Loucy (cell line): ENCODE measurements at regions not wholly inside any gene's neighbourhood (a gene's known extent, or its start where the extent isn't known, plus 50 kb on each side); places are given as distances from the start of the nearest gene placed in this dataset.

Experiments
- H2AFZ ChIP-seq: fragments of 200-600 bp; sonication (generic); 2 replicates; pipeline ENCODE4 v1.6.0; 2016; ENCODE audit warnings: antibody characterized with exemption, mild to moderate bottlenecking, low read length, moderate library complexity
- H3F3A ChIP-seq: fragments of 200-600 bp; 2 replicates; pipeline ENCODE4 v1.6.0; 2016; ENCODE audit warnings: antibody characterized with exemption, low read depth, mild to moderate bottlenecking
- H3K27me3 ChIP-seq: fragments of 200-600 bp; sonication (generic); 2 replicates; pipeline ENCODE4 v1.6.1; 2014; ENCODE audit warnings: low read length, mild to moderate bottlenecking; ENCODE audit not compliant: insufficient read depth, poor library complexity, severe bottlenecking
- H3K36me3 ChIP-seq: fragments of 200-600 bp; sonication (generic); 2 replicates; pipeline ENCODE4 v1.6.1; 2016; ENCODE audit warnings: low read length; ENCODE audit not compliant: insufficient read depth
- H3K4me1 ChIP-seq: fragments of 200-600 bp; sonication (generic); 2 replicates; pipeline ENCODE4 v1.5.1; 2014; ENCODE audit warnings: low read length, mild to moderate bottlenecking; ENCODE audit not compliant: insufficient read depth, poor library complexity, severe bottlenecking
- H3K4me2 ChIP-seq: fragments of 200-600 bp; sonication (generic); 2 replicates; pipeline ENCODE4 v1.6.0; 2014; ENCODE audit warnings: antibody characterized with exemption, low read length, low read depth, mild to moderate bottlenecking; ENCODE audit not compliant: poor library complexity, severe bottlenecking
- H3K4me3 ChIP-seq: fragments of 200-600 bp; sonication (generic); 2 replicates; pipeline ENCODE4 v1.5.1; 2014; ENCODE audit warnings: low read length, mild to moderate bottlenecking, mixed read lengths; ENCODE audit not compliant: poor library complexity, severe bottlenecking
- H3K79me2 ChIP-seq: fragments of 200-600 bp; sonication (generic); 2 replicates; pipeline ENCODE4 v1.6.1; 2014; ENCODE audit warnings: low read length; ENCODE audit not compliant: insufficient read depth
- H3K9ac ChIP-seq: fragments of 200-600 bp; sonication (generic); 2 replicates; pipeline ENCODE4 v1.6.0; 2014; ENCODE audit warnings: mild to moderate bottlenecking, low read depth, low read length, moderate library complexity; ENCODE audit not compliant: poor library complexity, severe bottlenecking
- H3K9me2 ChIP-seq: fragments of 200-600 bp; sonication (generic); replicated peaks from 2 replicates; pipeline ENCODE4 v1.6.1; 2016; ENCODE audit warnings: low read depth, low read length, mixed read lengths
- H3K9me3 ChIP-seq: fragments of 200-600 bp; sonication (generic); 2 replicates; pipeline ENCODE4 v1.6.1; 2014; ENCODE audit warnings: mild to moderate bottlenecking, antibody characterized with exemption, low read length, low read depth; ENCODE audit not compliant: insufficient read depth
- H4K20me1 ChIP-seq: fragments of 200-600 bp; sonication (generic); 2 replicates; pipeline ENCODE4 v1.6.0; 2014; ENCODE audit warnings: antibody characterized with exemption, low read length, mild to moderate bottlenecking; ENCODE audit not compliant: insufficient read depth, poor library complexity, severe bottlenecking
- EZH2phosphoT487 ChIP-seq: fragments of 200-600 bp; IDR thresholded peaks from 2 replicates; pipeline ENCODE4 v1.6.1; 2018; ENCODE audit warnings: antibody characterized with exemption, mild to moderate bottlenecking, moderate library complexity, borderline replicate concordance
- TF ChIP-seq, protein P1 (sequence below): fragments of 200-600 bp; sonication (generic); conservative IDR thresholded peaks from 2 replicates; pipeline ENCODE4 v1.5.1; 2014; ENCODE audit warnings: mild to moderate bottlenecking, antibody characterized with exemption, low read length

- no peak overlapping the region for H3K4me3 ChIP-seq
- no peaks in the 10 kb centered on the region for H3K36me3 ChIP-seq
- no peak overlapping the region for H2AFZ ChIP-seq
- peaks cover 4% of the 10 kb centered on the region for H3K4me1 ChIP-seq
- no peaks in the 10 kb centered on the region for H3K9me2 ChIP-seq
- no peaks in the 10 kb centered on the region for H3K27me3 ChIP-seq
- no peaks in the 10 kb centered on the region for H3F3A ChIP-seq
- no peak overlapping the region for H3K4me2 ChIP-seq
- H3K79me2 ChIP-seq = no peaks in the 10 kb centered on the region
- H3K9ac ChIP-seq = no peak overlapping the region
- H3K9me3 ChIP-seq = no peaks in the 10 kb centered on the region
- no peaks in the 10 kb centered on the region for H4K20me1 ChIP-seq
- TF ChIP-seq, protein P1, sequence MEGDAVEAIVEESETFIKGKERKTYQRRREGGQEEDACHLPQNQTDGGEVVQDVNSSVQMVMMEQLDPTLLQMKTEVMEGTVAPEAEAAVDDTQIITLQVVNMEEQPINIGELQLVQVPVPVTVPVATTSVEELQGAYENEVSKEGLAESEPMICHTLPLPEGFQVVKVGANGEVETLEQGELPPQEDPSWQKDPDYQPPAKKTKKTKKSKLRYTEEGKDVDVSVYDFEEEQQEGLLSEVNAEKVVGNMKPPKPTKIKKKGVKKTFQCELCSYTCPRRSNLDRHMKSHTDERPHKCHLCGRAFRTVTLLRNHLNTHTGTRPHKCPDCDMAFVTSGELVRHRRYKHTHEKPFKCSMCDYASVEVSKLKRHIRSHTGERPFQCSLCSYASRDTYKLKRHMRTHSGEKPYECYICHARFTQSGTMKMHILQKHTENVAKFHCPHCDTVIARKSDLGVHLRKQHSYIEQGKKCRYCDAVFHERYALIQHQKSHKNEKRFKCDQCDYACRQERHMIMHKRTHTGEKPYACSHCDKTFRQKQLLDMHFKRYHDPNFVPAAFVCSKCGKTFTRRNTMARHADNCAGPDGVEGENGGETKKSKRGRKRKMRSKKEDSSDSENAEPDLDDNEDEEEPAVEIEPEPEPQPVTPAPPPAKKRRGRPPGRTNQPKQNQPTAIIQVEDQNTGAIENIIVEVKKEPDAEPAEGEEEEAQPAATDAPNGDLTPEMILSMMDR = no peak
- TF ChIP-seq EZH2phosphoT487 = no peak
Measured at GRCh38 chr15:62739082-62739481, 303.5 kb upstream of the TPM1 start.

DNA sequence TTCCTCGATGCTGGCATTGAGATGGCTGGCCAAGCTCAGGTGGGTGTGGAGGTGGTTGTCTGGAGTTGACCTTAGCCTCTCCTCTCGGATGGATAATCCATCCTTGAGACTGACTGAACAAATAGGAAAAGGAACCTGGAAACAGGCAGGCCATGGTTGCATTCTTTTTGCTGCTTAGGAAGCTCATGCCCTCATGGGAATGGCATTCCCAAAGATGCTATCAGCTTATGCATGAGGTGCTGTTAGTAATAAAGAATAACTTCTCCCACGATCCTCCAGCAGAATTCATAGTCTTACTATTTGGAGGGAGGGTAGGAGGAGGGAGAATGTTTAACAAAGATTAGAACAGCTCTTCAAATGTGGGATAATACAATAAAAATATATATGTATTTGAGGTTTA, 303.0 kb upstream of the TPM1 start:
- H3K4me1 ChIP-seq = peaks cover 4% of the 10 kb centered on the region
- H3K36me3 ChIP-seq = no peaks in the 10 kb centered on the region
- no peak overlapping the region for H3K9ac ChIP-seq
- no peaks in the 10 kb centered on the region for H3K27me3 ChIP-seq
- H4K20me1 ChIP-seq = no peaks in the 10 kb centered on the region
- H3K4me2 ChIP-seq = no peak overlapping the region
- H2AFZ ChIP-seq = no peak overlapping the region
- H3F3A ChIP-seq = no peaks in the 10 kb centered on the region
- H3K4me3 ChIP-seq = no peak overlapping the region
- no peaks in the 10 kb centered on the region for H3K9me2 ChIP-seq
- TF ChIP-seq, protein P1 = no peak
- no peak for TF ChIP-seq EZH2phosphoT487
- no peaks in the 10 kb centered on the region for H3K9me3 ChIP-seq
- no peaks in the 10 kb centered on the region for H3K79me2 ChIP-seq

DNA sequence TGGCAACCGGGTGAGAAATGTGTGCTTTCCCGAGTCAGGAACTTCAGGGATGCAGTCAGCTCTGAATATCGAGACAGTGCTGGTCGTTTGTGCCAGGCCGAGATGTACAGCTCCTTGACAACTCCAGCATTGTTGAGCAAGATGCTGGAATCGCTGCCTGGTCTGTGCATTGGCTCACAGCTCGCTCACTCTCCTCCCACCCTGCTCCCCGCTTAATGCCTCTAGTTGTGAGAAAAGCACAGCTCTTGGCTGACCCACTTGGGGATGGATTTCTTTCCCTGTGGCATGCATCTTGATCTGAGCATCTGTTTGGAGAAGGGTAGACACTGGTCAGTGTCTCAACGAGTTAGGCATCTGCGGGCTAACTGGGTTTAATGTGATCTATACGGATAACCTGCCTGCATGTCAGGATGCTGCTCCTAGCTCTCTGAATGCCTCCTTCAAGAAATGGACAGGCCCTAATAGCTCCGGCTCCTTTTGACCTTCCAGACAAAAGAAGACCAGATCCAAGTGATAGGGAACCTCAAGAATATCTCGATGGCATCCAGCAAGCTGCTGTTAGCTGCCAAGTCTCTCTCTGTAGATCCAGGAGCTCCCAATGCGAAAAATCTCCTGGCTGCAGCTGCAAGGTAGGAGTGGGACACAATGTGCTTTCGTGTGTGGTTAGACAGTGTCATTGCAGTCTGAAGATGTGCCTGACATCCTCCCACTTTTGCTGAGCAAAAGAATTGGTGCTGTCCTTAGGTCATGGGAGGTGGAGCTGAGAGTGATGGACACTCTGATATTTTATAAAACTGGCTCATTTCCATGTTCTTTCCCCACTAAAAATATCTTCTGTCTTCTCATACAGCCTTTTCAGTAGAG, 302.2 kb upstream of the TPM1 start:
- Histone ChIP-seq H3K79me2 (no peaks in the 10 kb centered on the region), H3F3A (no peaks in the 10 kb centered on the region)

More for the DNA sequence above, 302.2 kb upstream of the TPM1 start:
- Histone ChIP-seq H4K20me1 (no peaks in the 10 kb centered on the region), H2AFZ (no peak overlapping the region), H3K9ac (no peak overlapping the region), H3K9me2 (no peaks in the 10 kb centered on the region), H3K4me1 (peaks cover 4% of the 10 kb centered on the region), H3K4me2 (no peak overlapping the region), H3K27me3 (no peaks in the 10 kb centered on the region), H3K4me3 (no peak overlapping the region), H3K36me3 (no peaks in the 10 kb centered on the region), H3K9me3 (no peaks in the 10 kb centered on the region)
- no peak for TF ChIP-seq EZH2phosphoT487
- TF ChIP-seq, protein P1 = no peak
